Breast epithelium (tissue), 3 donors: ENCODE measurements at regions not wholly inside any gene's neighbourhood (a gene's known extent, or its start where the extent isn't known, plus 50 kb on each side); places are given as distances from the start of the nearest gene placed in this dataset.

Source experiments
- CTCF ChIP-seq, 3 donors: fragments of 450-650 bp; IDR thresholded peaks; one replicate each; pipeline ENCODE4 v1.5.1; 2016 to 2017; ENCODE audit warnings: antibody characterized with exemption in 3 of 3, mild to moderate bottlenecking in 3 of 3, moderate library complexity in 3 of 3
- POLR2A ChIP-seq: fragments of 450-650 bp; IDR thresholded peaks from one replicate; pipeline ENCODE4 v1.6.1; 2016; ENCODE audit warnings: antibody characterized with exemption, mild to moderate bottlenecking, moderate library complexity
- POLR2AphosphoS5 ChIP-seq, 3 donors: sonication (generic); formaldehyde crosslinking; IDR thresholded peaks; one replicate each; pipeline ENCODE4 v1.6.1; 2017; ENCODE audit warnings: antibody characterized with exemption in 3 of 3

- TF ChIP-seq CTCF (IDR thresholded peaks at IDR 0.05) (no peak), POLR2AphosphoS5 (IDR thresholded peaks at IDR 0.05) (no peak), POLR2A (no peak)
Observed at GRCh38 chr14:71238835-71239234, 331.6 kb downstream of the PCNX1 start.
